SK-N-SH treated with all-trans-retinoic acid at 6 μM for 48 hours (cell line): ENCODE measurements at regions not wholly inside any gene's neighbourhood (a gene's known extent, or its start where the extent isn't known, plus 50 kb on each side); places are given as distances from the start of the nearest gene placed in this dataset.

ENCODE experiments used
- CSDC2 ChIP-seq: fragments of 250-450 bp; sonication (Bioruptor Pico); IDR thresholded peaks from 2 replicates; pipeline ENCODE4 v1.5.0; 2020; ENCODE audit warnings: mild to moderate bottlenecking, moderate library complexity
- ISL1 ChIP-seq: fragments of 250-450 bp; sonication (Bioruptor Pico); IDR thresholded peaks from 2 replicates; pipeline ENCODE4 v2.1.2; 2022; ENCODE audit warnings: mild to moderate bottlenecking, moderate library complexity
- TOX ChIP-seq: fragments of 250-450 bp; sonication (Bioruptor Pico); IDR thresholded peaks from 2 replicates; pipeline ENCODE4 v1.8.0; 2021; ENCODE audit warnings: mild to moderate bottlenecking, moderate library complexity, borderline replicate concordance
- ZNF565 ChIP-seq: fragments of 450-650 bp; formaldehyde crosslinking; conservative IDR thresholded peaks from 2 replicates; pipeline ENCODE4 v1.5.0; 2020; ENCODE audit warnings: low read depth, mild to moderate bottlenecking, moderate library complexity

GRCh38 chr5:93122446-93122845 is 458.6 kb downstream of the NR2F1-AS1 start:
- no peak for TF ChIP-seq CSDC2
- no peak for TF ChIP-seq TOX
- TF ChIP-seq ZNF565 (CRISPR knock-in tag), result no peak
- no peak for TF ChIP-seq ISL1 (CRISPR knock-in tag)
